WTC11 (cell line): ENCODE measurements at regions not wholly inside any gene's neighbourhood (a gene's known extent, or its start where the extent isn't known, plus 50 kb on each side); places are given as distances from the start of the nearest gene placed in this dataset.

Experiments used
- ATAC-seq: fragments of 200-7000 bp; cut with Tn5 transposase; 2 replicates; pipeline ENCODE4 v1.10.0; 2021; ENCODE audit warnings: mild to moderate bottlenecking, moderate library complexity
- CTCF ChIA-PET: fragments of 300-600 bp; sonication (Branson Sonifier 250); formaldehyde crosslinking; loops from one replicate; lab custom pipeline; 2021; ENCODE audit warnings: antibody characterized with exemption; lab: Charles Lee
- POLR2A ChIA-PET: fragments of 350-600 bp; sonication (Branson Sonifier 250); formaldehyde crosslinking; loops from one replicate; lab custom pipeline; 2021; ENCODE audit warnings: antibody characterized with exemption; lab: Charles Lee
- DNase-seq: peaks from one replicate; pipeline ENCODE4 v3.0.0; 2021; ENCODE audit warnings: low spot score
- H3K27ac Mint-ChIP-seq: 2 replicates; pipeline ENCODE4 v1.8.0; 2021; ENCODE audit warnings: mixed read lengths
- H3K27me3 Mint-ChIP-seq: 2 replicates; pipeline ENCODE4 v1.8.0; 2021; ENCODE audit warnings: low read depth, mild to moderate bottlenecking, moderate library complexity, mixed read lengths
- H3K36me3 Mint-ChIP-seq: 2 replicates; pipeline ENCODE4 v1.8.0; 2021; ENCODE audit warnings: mixed read lengths
- H3K4me1 Mint-ChIP-seq: 2 replicates; pipeline ENCODE4 v1.8.0; 2022; ENCODE audit warnings: mixed read lengths
- H3K4me3 Mint-ChIP-seq: 2 replicates; pipeline ENCODE4 v1.8.0; 2021; ENCODE audit warnings: mild to moderate bottlenecking, moderate library complexity, mixed read lengths
- H3K9me3 Mint-ChIP-seq: 2 replicates; pipeline ENCODE4 v1.8.0; 2021; ENCODE audit warnings: mixed read lengths
- ATF1 ChIP-seq: sonication (generic); formaldehyde crosslinking; IDR thresholded peaks from 2 replicates; pipeline ENCODE4 v1.8.1; 2023; ENCODE audit warnings: mild to moderate bottlenecking, moderate library complexity, missing genetic modification reagents
- CREB1 ChIP-seq: sonication (generic); formaldehyde crosslinking; IDR thresholded peaks from 2 replicates; pipeline ENCODE4 v1.8.0; 2023; ENCODE audit warnings: mild to moderate bottlenecking, missing genetic modification reagents
- ESRRA ChIP-seq: sonication (generic); formaldehyde crosslinking; IDR thresholded peaks from 2 replicates; pipeline ENCODE4 v1.8.1; 2022; ENCODE audit warnings: mild to moderate bottlenecking, missing genetic modification reagents, borderline replicate concordance
- FOXP1 ChIP-seq: sonication (generic); formaldehyde crosslinking; IDR thresholded peaks from 2 replicates; pipeline ENCODE4 v1.8.0; 2022; ENCODE audit warnings: missing genetic modification reagents, mild to moderate bottlenecking, moderate library complexity, borderline replicate concordance
- GRHL2 ChIP-seq: fragments of 250-450 bp; sonication (Bioruptor Pico); IDR thresholded peaks from 2 replicates; pipeline ENCODE4 v1.8.0; 2022; ENCODE audit warnings: mild to moderate bottlenecking, moderate library complexity; ENCODE audit not compliant: insufficient replicate concordance, severe bottlenecking
- HMGA2 ChIP-seq: fragments of 250-450 bp; sonication (Bioruptor Pico); IDR thresholded peaks from 2 replicates; pipeline ENCODE4 v1.4.0; 2021; ENCODE audit warnings: mild to moderate bottlenecking, moderate library complexity
- JUN ChIP-seq: sonication (generic); formaldehyde crosslinking; IDR thresholded peaks from 2 replicates; pipeline ENCODE4 v1.8.0; 2023; ENCODE audit warnings: mild to moderate bottlenecking, missing genetic modification reagents
- KAT7 ChIP-seq: sonication (generic); formaldehyde crosslinking; IDR thresholded peaks from 2 replicates; pipeline ENCODE4 v1.8.1; 2023; ENCODE audit warnings: missing genetic modification reagents, mild to moderate bottlenecking, borderline replicate concordance
- NFATC4 ChIP-seq: fragments of 250-450 bp; sonication (Bioruptor Pico); IDR thresholded peaks from 2 replicates; pipeline ENCODE4 v1.9.0; 2021; ENCODE audit warnings: mild to moderate bottlenecking
- NFE2L1 ChIP-seq: sonication (generic); formaldehyde crosslinking; IDR thresholded peaks from 2 replicates; pipeline ENCODE4 v1.8.1; 2023; ENCODE audit warnings: missing genetic modification reagents
- NR2C2 ChIP-seq: sonication (generic); formaldehyde crosslinking; IDR thresholded peaks from 2 replicates; pipeline ENCODE4 v1.8.0; 2022; ENCODE audit warnings: mild to moderate bottlenecking, missing genetic modification reagents
- NR3C1 ChIP-seq: sonication (generic); formaldehyde crosslinking; conservative IDR thresholded peaks from 2 replicates; pipeline ENCODE4 v1.8.1; 2023; ENCODE audit warnings: low read depth, mild to moderate bottlenecking, missing genetic modification reagents
- SMAD3 ChIP-seq: sonication (generic); formaldehyde crosslinking; IDR thresholded peaks from 2 replicates; pipeline ENCODE4 v1.8.0; 2022; ENCODE audit warnings: missing genetic modification reagents, mild to moderate bottlenecking, borderline replicate concordance
- SOX15 ChIP-seq: fragments of 250-450 bp; sonication (Bioruptor Pico); IDR thresholded peaks from 2 replicates; pipeline ENCODE4 v1.9.0; 2021; ENCODE audit warnings: mild to moderate bottlenecking
- TEAD4 ChIP-seq: sonication (generic); formaldehyde crosslinking; IDR thresholded peaks from 2 replicates; pipeline ENCODE4 v1.8.0; 2022; ENCODE audit warnings: mild to moderate bottlenecking, missing genetic modification reagents
- TP53 ChIP-seq: sonication (generic); formaldehyde crosslinking; IDR thresholded peaks from 2 replicates; pipeline ENCODE4 v1.8.1; 2023; ENCODE audit warnings: mild to moderate bottlenecking, missing genetic modification reagents
- ZNF121 ChIP-seq: sonication (generic); formaldehyde crosslinking; IDR thresholded peaks from 2 replicates; pipeline ENCODE4 v1.8.0; 2023; ENCODE audit warnings: missing genetic modification reagents
- ZNF416 ChIP-seq: fragments of 250-450 bp; sonication (Bioruptor Pico); IDR thresholded peaks from 2 replicates; pipeline ENCODE4 v1.9.0; 2021; ENCODE audit warnings: mild to moderate bottlenecking, inconsistent platforms
- ZNF671 ChIP-seq: fragments of 250-450 bp; sonication (Bioruptor Pico); IDR thresholded peaks from 2 replicates; pipeline ENCODE4 v1.8.0; 2021; ENCODE audit warnings: mild to moderate bottlenecking
- TF ChIP-seq, protein P1 (sequence below): fragments of 250-450 bp; sonication (Bioruptor Pico); IDR thresholded peaks from 2 replicates; pipeline ENCODE4 v1.9.0; 2021; ENCODE audit warnings: mild to moderate bottlenecking
- TF ChIP-seq, protein P2 (sequence below): sonication (generic); formaldehyde crosslinking; IDR thresholded peaks from 2 replicates; pipeline ENCODE4 v1.8.1; 2023; ENCODE audit warnings: mild to moderate bottlenecking, missing genetic modification reagents
- TF ChIP-seq, protein P3 (sequence below): fragments of 250-450 bp; sonication (Bioruptor Pico); IDR thresholded peaks from 2 replicates; pipeline ENCODE4 v1.8.0; 2021; ENCODE audit warnings: mild to moderate bottlenecking
- TF ChIP-seq, protein P4 (sequence below): fragments of 250-450 bp; sonication (Bioruptor Pico); IDR thresholded peaks from 2 replicates; pipeline ENCODE4 v2.1.2; 2022; ENCODE audit warnings: mild to moderate bottlenecking, moderate library complexity
- TF ChIP-seq, protein P5 (sequence below): sonication (generic); formaldehyde crosslinking; conservative IDR thresholded peaks from 2 replicates; pipeline ENCODE4 v1.8.1; 2023; ENCODE audit warnings: mild to moderate bottlenecking, low read depth, missing genetic modification reagents, moderate library complexity
- TF ChIP-seq, protein P6 (sequence below): sonication (generic); formaldehyde crosslinking; IDR thresholded peaks from 2 replicates; pipeline ENCODE4 v1.8.0; 2022; ENCODE audit warnings: mild to moderate bottlenecking, missing genetic modification reagents
- TF ChIP-seq, protein P7 (sequence below): sonication (generic); formaldehyde crosslinking; IDR thresholded peaks from 2 replicates; pipeline ENCODE4 v1.8.0; 2022; ENCODE audit warnings: missing genetic modification reagents

DNA sequence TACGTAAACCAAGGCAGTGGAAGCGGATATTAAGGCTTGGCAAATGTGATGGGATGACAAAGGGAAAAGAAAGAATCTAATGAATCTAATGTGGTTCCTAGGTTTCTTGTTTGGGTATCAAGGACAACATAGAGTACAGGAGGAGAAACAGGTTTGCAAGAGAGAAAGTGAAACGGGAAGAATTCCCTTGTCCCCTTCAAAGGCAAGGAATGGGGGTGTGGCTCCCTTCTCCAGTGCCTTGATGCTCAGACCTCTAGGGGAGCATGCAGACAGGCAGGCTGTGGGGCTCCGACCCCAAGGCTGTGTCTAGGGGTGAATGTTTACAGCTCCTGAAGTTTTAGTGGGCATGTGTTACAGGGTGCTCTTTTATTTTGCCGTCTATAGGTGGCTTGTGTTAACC is 317.5 kb upstream of the HSF2 start (continued):
- TF ChIP-seq NFE2L1 (CRISPR knock-in tag) (no peak), SOX15 (CRISPR knock-in tag) (no peak), ZNF121 (CRISPR knock-in tag) (no peak), SMAD3 (CRISPR knock-in tag) (no peak), ZNF671 (CRISPR knock-in tag) (no peak), KAT7 (no peak), HMGA2 (CRISPR knock-in tag) (no peak), NR2C2 (CRISPR knock-in tag) (no peak), CREB1 (no peak), TP53 (CRISPR knock-in tag) (no peak), GRHL2 (no peak)
- TF ChIP-seq, protein P1, sequence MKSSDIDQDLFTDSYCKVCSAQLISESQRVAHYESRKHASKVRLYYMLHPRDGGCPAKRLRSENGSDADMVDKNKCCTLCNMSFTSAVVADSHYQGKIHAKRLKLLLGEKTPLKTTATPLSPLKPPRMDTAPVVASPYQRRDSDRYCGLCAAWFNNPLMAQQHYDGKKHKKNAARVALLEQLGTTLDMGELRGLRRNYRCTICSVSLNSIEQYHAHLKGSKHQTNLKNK (CRISPR knock-in tag) = no peak
- TF ChIP-seq, protein P2, sequence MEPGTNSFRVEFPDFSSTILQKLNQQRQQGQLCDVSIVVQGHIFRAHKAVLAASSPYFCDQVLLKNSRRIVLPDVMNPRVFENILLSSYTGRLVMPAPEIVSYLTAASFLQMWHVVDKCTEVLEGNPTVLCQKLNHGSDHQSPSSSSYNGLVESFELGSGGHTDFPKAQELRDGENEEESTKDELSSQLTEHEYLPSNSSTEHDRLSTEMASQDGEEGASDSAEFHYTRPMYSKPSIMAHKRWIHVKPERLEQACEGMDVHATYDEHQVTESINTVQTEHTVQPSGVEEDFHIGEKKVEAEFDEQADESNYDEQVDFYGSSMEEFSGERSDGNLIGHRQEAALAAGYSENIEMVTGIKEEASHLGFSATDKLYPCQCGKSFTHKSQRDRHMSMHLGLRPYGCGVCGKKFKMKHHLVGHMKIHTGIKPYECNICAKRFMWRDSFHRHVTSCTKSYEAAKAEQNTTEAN (CRISPR knock-in tag) = no peak
- TF ChIP-seq, protein P3, sequence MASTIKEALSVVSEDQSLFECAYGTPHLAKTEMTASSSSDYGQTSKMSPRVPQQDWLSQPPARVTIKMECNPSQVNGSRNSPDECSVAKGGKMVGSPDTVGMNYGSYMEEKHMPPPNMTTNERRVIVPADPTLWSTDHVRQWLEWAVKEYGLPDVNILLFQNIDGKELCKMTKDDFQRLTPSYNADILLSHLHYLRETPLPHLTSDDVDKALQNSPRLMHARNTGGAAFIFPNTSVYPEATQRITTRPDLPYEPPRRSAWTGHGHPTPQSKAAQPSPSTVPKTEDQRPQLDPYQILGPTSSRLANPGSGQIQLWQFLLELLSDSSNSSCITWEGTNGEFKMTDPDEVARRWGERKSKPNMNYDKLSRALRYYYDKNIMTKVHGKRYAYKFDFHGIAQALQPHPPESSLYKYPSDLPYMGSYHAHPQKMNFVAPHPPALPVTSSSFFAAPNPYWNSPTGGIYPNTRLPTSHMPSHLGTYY = no peak

DNA sequence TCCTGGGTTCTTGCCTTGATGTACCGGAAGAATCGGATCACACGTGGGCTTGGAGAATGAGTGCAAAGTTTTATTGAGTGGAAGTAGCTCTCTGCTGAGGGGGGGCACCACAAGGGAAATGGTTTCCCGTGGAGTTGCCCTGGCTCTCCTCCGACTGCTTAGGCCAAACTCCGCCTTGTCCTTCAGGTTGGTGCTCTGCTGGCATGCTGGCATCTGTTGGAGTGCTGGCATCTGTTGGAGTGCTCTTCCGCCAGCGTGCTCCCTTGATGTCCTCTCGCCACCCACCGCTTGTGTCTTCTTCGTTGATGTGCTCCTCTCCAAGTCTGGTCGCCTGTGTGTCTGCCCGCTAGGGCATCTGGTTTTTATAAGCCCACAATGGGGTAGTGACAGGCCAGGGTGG is 317.1 kb upstream of the HSF2 start:
- no peak overlapping the region for H3K27ac Mint-ChIP-seq
- no peak overlapping the region for H3K4me3 Mint-ChIP-seq
- ChIA-PET POLR2A (no interaction called here), CTCF (no interaction called here)
- H3K9me3 Mint-ChIP-seq = no peaks in the 10 kb centered on the region
- no peaks in the 10 kb centered on the region for H3K27me3 Mint-ChIP-seq
- DNase-seq (no peak), ATAC-seq (no peak)
- no peaks in the 10 kb centered on the region for H3K36me3 Mint-ChIP-seq
- H3K4me1 Mint-ChIP-seq = peaks cover 13% of the 10 kb centered on the region
- TF ChIP-seq ESRRA (CRISPR knock-in tag) (no peak), GRHL2 (no peak), NFATC4 (CRISPR knock-in tag) (no peak), NFE2L1 (CRISPR knock-in tag) (no peak), JUN (CRISPR knock-in tag) (no peak), ZNF416 (CRISPR knock-in tag) (no peak), NR3C1 (CRISPR knock-in tag) (no peak), ATF1 (CRISPR knock-in tag) (no peak), FOXP1 (CRISPR knock-in tag) (no peak), TEAD4 (CRISPR knock-in tag) (no peak)
- TF ChIP-seq, protein P4, sequence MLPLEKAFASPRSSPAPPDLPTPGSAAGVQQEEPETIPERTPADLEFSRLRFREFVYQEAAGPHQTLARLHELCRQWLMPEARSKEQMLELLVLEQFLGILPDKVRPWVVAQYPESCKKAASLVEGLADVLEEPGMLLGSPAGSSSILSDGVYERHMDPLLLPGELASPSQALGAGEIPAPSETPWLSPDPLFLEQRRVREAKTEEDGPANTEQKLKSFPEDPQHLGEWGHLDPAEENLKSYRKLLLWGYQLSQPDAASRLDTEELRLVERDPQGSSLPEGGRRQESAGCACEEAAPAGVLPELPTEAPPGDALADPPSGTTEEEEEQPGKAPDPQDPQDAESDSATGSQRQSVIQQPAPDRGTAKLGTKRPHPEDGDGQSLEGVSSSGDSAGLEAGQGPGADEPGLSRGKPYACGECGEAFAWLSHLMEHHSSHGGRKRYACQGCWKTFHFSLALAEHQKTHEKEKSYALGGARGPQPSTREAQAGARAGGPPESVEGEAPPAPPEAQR = no peak
- TF ChIP-seq, protein P5, sequence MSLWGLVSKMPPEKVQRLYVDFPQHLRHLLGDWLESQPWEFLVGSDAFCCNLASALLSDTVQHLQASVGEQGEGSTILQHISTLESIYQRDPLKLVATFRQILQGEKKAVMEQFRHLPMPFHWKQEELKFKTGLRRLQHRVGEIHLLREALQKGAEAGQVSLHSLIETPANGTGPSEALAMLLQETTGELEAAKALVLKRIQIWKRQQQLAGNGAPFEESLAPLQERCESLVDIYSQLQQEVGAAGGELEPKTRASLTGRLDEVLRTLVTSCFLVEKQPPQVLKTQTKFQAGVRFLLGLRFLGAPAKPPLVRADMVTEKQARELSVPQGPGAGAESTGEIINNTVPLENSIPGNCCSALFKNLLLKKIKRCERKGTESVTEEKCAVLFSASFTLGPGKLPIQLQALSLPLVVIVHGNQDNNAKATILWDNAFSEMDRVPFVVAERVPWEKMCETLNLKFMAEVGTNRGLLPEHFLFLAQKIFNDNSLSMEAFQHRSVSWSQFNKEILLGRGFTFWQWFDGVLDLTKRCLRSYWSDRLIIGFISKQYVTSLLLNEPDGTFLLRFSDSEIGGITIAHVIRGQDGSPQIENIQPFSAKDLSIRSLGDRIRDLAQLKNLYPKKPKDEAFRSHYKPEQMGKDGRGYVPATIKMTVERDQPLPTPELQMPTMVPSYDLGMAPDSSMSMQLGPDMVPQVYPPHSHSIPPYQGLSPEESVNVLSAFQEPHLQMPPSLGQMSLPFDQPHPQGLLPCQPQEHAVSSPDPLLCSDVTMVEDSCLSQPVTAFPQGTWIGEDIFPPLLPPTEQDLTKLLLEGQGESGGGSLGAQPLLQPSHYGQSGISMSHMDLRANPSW (CRISPR knock-in tag) = no peak
- TF ChIP-seq, protein P6, sequence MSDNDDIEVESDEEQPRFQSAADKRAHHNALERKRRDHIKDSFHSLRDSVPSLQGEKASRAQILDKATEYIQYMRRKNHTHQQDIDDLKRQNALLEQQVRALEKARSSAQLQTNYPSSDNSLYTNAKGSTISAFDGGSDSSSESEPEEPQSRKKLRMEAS (CRISPR knock-in tag) = no peak
- TF ChIP-seq, protein P7, sequence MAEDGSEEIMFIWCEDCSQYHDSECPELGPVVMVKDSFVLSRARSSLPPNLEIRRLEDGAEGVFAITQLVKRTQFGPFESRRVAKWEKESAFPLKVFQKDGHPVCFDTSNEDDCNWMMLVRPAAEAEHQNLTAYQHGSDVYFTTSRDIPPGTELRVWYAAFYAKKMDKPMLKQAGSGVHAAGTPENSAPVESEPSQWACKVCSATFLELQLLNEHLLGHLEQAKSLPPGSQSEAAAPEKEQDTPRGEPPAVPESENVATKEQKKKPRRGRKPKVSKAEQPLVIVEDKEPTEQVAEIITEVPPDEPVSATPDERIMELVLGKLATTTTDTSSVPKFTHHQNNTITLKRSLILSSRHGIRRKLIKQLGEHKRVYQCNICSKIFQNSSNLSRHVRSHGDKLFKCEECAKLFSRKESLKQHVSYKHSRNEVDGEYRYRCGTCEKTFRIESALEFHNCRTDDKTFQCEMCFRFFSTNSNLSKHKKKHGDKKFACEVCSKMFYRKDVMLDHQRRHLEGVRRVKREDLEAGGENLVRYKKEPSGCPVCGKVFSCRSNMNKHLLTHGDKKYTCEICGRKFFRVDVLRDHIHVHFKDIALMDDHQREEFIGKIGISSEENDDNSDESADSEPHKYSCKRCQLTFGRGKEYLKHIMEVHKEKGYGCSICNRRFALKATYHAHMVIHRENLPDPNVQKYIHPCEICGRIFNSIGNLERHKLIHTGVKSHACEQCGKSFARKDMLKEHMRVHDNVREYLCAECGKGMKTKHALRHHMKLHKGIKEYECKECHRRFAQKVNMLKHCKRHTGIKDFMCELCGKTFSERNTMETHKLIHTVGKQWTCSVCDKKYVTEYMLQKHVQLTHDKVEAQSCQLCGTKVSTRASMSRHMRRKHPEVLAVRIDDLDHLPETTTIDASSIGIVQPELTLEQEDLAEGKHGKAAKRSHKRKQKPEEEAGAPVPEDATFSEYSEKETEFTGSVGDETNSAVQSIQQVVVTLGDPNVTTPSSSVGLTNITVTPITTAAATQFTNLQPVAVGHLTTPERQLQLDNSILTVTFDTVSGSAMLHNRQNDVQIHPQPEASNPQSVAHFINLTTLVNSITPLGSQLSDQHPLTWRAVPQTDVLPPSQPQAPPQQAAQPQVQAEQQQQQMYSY (CRISPR knock-in tag) = no peak
